LHCN-M2 (cell line): ENCODE measurements at regions not wholly inside any gene's neighbourhood (a gene's known extent, or its start where the extent isn't known, plus 50 kb on each side); places are given as distances from the start of the nearest gene placed in this dataset.
"Not testable (repeated sequence)": the region's sequence is repeated elsewhere in the genome, so short reads cannot be mapped to it uniquely, and the experiment has no call there.

Source experiments
- DNase-seq: peaks from one replicate; pipeline ENCODE4 v3.0.0-alpha.2; 2012; ENCODE audit warnings: low read depth

DNA sequence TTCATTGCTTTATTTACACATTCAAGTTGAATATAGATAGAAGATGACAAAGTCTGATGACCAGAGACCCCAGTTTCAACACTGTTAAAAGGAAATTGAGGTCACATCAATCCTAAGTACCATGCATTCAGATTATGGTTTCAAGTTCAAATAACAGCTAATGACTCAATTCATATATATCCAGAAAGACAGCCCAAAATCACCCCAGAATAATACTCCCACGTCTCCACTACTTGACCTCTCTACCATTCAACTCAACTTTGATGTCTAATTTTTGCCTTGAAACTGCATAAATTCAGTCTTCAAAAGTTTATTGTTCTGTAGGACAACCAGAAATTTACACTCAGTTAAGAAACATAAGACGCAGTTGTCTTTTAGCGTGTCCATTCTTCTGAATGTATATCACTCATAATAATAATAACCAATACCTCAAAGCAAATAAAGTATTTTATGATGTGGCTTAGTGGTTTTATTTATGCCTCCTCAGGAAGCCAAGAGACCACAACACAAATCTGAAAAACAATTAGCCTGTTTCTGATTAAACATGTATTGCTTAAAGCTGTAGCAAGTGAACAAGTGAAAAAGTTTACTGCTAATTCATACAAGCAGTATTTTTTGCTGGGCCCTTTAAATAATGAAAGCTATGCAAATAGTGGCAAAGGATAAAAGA lies 569.0 kb downstream of the LTN1 start:
- DNase-seq, result no peak

DNA sequence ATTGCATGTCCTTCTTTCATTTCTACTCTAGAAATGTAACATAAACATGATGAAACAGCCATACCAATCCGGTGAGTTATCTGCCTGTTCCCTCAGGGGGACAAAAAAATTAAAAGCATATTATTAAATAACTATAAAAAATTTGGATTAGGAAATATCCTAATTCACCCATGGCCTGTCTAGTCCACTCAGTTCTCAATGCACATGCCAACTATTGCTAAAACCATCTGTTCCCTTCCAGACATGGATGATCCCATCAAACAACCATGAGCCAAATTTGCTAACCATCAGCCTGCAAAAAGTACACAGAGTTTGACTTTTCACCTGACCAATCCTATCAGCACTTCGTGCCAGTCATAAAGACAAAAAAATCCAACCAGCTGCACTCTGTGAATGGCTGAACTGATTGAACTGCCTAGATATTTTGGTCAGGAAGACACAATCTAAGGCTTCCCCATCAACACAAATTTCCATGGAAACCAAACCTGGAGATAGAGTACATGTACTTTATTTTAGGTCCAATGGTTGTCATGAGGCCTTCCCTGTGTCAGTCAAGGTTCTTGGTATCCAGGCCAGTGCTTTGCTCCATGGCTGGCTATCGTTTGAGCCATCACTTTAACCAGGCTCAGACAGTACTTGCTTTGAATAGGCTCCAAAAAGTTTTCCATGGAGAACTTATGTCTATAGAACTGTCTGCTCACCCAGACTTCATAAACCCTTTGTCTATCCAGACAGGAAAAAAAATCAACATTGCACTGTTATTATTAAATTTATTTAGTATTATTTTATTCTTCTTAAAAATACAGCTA lies 570.8 kb downstream of the LTN1 start:
- DNase-seq, result peak; percentile 83

DNA sequence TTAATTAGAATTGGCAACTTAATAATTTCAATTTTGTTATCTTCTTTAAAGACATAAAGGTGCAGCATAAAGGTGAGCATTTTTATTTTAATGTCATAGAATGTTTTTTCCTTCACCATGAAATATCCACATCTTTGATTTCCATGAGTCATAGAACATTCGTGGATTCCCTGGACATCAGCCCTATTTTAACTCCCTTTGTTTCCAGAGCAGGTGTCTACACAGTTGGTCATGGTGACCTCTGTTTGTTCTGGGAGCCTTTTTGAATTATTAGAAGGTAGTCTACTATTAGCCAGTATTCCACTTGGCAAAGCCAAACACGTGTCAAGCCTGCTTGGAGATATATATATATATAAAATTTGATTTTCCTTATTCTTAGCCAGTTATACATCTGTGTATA lies 572.9 kb downstream of the LTN1 start:
- peak; percentile 39 for DNase-seq

DNA sequence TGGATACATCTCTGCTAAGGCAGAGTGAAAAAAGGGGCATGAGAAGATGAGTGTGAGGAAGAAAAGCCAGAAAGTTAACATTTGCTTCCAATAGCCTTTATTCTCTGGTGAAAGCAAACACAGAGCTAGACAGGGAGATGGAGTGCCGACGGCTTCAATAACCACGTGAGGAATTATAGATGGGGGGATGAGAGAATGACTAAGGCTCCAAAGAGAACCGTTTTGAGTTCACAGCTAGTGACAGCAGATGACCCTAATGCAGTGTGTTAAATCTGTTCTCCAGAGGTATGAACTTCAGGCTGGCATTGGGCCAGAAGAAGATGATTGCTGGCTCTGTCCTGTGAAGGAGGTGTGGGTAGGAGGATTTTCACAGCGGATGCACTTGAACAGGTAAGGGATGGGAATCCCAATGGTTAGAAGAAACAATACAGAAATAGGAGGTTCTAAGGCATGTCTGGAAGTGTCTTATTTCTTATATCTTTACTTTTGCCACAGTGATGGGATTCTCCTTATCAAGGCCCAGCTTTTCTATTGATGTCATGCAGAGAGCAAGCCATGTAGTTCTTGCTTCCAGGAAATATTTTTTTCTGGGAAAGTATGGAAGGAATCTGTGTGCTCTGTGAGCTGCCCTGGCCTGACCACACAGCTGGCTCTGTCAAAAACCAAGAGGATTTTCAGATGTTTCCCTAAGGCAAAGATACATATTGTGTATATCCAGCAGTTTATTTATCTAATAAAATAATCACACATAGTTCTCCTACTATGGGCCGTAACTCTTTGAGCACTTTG lies 573.8 kb downstream of the LTN1 start:
- peak; percentile 28 for DNase-seq

DNA sequence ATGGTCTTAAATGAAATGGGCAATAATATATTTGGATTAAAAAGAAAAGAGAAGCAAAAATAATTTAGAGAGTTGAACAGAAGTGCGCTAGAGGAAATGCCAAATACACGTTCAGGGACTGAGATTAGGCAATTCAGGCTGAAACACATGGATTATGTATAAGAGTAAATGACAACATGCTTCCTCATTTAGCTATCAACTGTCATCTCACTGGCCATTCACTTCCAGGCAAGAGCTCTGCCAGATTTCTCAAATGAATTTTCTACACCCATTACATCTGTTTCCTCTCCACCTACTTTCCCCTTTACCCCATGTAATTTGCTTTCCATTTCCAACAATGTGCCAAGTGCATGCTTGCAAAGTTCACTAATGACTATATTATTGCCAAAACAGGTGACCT lies 582.4 kb downstream of the LTN1 start:
- no peak for DNase-seq

DNA sequence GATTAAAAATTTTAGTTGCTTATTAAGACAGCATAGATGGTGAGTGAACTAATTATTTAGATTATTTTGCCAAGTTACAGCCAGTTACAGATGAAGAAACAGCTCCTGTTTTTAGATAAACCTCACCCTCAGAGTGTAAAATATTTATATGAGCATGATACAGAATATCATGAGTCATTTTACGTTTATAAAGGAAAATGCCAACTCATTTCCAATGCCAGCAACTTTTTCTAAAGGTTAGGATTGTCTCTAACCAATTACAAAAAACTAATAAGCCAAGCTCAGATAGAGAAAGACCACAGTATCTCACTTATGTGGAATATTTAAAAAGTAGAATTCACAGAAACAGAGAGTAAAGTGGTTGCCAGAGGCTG lies 590.1 kb downstream of the LTN1 start:
- no peak for DNase-seq

DNA sequence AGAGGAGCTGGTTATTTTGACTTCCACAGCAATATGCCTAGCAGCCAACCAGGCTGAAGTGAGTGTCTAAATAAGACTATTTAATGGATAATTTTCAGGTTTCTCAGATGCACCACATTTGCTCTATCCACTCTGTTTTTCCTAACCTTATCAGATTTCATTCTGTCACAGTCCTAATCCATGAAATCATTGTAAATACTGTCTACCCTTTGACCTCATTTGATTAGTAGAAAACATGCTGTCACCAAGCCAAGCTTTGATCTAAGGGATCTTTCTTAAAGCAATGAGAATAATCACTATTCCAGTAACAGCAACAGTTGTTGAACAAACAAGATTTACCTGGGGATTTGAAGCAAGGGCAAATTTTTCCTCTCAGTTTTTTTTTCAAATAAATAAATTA lies 595.6 kb downstream of the LTN1 start:
- DNase-seq, result no peak

DNA sequence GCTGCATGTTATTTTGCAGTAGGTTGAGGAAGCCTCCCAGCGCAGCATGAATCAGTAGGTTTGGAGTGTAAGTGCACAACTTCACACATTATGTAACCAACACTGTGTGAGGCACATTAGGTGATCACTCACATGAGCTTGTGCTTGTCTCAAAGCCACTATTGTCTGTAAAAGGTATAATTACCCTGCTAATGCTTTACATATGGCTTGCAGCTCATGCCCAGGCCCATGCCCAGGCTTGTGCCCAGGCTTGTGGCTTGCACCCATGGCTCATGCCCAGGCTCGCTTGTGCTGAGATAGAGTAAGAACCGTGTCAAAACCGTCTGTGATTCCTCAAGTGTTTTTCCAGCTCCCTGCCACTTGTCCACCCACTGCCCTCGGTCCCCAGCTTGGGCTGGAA lies 596.3 kb downstream of the LTN1 start:
- no peak for DNase-seq

DNA sequence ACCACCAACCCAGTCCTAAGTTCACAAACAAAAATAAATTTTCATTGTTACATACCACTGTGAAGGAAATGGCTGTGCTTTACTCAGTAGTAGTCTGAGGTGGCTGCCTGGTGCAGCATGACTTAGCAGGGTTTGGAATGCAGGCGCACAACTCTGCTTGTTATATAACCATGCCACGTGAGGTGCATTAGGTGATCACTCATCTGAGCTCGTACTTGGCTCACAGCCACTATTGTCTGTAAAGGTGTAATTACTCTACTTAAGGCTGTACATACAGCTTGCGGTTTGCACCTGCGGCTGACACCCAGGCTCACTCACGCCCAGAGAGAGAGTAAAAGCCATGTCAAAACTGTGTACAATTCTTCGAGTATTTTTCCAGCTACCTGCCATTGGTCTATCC lies 599.4 kb downstream of the LTN1 start:
- DNase-seq, result no peak

DNA sequence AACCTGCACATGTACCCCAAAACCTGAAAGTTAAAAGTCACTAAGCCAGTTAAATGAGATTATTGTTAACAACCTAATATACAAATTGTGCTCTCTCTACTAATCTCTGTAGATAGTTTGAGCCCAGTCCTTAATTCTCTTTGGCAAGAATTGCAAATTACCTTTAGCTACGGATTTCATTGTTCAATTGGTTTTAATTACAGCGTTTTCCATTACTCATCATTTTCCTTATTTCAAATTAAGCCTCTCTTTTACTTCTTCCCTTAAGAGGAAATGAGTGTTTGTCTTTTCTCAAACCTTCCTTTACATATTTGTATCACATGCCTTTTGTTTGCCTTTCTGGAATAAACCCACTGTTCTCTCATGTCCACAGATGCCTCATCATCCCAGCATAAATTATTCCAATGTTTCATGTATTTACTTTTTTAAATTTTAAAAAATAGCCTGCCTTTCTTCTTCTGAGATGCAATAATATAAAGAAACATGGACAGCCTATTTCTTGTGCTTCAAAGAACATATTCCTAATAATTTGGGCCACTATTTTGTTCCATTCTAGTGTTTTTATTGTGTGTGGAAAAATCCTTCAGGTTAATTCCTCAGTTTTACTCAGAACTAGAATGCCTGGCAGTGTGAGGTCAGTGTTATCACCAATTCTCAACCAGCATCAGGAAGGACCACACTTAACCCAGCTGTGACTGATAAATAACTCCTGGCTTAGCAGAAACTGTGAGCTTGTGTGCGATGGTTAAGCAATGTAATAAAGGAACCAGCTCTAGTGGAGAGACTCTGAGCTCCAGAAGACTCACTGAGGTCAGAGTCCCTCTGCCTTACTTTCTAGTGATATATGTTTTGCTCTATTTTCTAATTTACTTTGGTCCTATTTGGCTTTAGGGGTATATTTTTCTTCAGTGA lies 600.5 kb downstream of the LTN1 start:
- no peak for DNase-seq

DNA sequence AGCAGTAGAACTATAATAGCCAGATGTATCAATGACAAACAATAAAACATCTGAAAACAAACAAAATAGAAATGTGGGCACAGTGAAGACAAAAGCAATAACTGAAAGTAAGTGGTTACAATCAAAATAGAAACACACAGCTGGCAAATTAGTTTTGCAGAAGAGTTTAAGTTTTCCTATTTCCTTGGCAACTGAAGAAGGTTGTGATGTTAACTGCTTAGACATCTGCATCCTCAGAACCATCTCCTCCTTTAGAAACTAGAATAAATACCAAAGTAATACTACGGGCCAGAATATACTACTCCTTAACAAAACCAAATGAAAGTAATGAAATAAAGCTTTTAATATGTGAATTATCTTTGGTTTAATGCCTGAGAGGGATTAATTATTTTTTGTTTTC lies 605.5 kb downstream of the LTN1 start:
- DNase-seq, result no peak

DNA sequence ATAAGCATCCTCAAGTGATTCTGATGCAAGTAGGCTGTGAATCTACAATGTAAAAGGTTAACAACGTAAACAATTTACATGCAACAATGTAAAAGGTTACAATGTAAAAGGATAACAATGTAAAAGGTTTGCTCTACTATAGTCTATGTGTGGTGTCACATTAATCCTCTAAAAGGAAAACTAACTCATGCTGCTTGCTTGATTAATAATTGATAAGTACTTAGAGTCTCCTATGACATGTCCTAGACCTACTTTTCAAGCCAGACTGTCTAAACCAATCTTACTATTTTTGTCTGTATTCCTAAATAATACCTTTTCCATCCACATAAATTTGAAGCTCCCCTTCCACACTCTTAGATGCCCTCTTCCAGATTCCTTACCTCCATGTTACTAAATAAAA lies 606.8 kb downstream of the LTN1 start:
- no peak for DNase-seq

DNA sequence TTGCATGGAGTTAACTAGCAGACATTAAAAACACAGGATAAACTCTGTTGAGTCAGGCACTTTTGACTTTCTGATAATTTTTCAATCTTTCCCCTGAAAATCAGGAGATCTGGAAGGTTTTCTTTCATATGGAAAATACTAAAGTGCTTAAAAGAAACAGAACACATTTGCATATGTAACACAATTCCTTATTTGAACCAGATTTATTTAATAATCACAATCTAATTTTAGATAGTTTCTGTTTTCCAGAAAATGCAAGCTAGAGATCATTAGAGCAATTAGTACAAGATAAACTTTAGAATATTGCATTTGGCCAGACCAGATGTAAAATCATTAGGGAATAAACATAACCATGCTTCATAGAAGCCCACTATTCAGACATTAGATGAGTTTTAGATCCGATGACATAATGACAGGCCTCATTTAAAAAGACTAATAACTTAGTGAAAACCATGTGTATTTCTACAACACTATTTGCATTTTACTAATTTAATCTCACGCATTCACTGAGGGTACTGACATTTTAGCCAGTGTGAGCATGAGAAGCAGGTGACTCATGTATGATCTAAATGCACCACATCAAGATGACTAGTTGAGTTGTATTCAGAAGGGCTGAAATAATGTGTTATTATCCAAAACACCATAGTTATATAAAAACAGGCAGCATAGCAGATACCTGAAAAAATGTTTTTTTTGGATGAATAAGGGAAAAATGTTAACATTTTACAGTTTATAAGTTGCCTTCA lies 611.5 kb downstream of the LTN1 start:
- DNase-seq, result not testable (repeated sequence)

DNA sequence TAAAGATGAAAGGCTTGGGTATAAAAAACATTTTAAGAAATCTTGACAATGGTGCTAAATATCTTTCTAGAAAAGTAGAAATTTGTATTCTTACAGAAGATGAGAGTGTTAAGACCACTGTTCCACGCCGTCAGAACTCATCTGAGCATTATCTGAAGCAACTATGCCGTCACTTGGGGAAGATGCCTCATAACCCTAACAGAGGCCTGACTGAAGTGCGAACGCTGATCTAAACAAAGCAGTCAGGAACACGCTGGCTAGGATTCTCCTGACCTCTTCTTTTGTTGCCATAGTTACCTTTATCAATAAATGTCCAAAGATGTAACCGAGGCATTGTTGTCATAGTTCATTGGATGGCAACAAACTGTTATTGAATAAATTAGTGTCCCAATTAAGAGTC lies 612.4 kb downstream of the LTN1 start:
- DNase-seq, result no peak

DNA sequence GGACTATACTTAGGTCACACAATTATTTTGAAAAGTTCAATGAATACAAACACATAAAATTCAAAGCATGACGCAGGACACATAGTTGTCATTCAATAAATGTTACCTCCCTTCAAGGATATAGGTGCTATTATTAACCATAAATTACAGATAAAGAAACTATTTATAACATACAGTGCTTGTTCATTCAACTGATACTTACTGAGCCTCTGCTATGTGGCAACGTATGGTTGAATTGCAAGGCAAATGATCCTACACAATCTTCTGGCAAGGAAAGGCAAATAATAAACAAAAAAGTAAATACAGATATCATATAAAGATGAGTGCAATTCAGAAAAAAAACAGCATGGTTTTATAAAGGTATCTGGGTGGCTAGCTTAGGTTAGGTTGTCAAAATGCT lies 614.7 kb downstream of the LTN1 start:
- DNase-seq, result no peak

DNA sequence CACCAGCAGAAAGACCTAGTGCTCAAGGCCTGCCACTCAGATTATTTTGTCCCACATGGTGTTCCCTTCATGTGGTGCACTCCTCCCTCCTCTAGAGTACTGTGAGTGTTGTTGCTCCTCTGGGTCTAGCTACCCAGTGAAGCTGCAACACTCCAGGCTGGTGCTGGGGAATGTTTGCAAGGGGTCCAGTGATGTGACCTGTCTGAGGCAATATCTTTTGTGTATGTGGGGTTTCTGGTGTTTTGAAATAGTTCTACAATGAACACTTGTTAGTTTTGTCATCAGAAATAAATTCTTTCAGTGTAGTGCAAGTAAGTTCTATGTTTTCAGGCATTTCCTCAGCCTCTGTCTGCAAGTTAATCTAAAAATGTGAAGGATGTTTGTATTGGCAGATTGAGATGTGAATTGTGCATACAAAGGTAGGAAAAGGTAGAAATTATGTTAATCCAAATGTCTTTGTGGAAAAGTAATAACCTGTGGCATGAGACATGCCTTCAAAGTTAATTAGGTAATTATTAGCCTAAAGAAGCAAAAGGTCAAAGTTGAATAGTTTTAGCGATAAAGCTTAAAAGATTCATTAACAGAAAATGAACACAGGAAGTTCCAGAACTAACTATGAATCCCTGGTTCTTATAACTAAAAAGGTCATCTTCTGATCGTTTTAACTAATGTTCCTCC lies 616.8 kb downstream of the LTN1 start:
- no peak for DNase-seq

DNA sequence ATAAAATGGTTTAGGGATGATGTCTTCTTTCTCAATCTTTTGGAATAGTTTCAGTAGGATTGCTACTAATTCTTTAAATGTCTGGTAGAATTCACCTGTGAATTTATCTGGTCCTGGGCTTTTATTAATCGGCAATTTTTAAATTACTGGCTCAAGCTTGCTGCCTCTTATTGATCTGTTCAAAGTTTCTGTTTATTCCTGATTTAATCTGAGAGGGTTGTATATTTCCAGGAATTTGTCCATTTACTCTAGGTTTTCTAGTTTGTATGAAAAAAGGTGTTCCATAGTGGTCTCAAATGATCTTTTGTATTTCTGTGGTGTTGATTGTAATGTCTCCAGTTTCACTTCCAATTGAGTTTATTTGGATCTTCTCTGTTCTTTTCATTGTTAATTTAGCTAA lies 617.8 kb downstream of the LTN1 start:
- DNase-seq, result no peak

DNA sequence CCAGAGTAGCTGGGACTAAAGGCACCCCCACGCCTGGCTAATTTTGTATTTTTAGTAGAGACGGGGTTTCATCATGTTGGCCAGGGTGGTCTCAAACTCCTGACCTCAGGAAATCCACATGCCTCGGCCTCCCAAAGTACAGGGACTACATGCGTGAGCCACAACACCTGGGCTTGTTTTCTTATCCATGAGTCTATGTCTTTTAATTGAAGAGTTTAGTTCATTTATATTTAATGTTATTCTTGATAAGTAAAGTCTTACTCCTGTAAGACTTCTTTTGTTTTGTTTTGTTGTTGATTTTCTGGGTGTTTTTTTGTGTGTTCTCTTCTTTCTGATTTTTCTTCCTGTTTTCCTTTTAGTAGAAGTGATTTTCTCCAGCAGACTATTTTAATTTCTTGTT lies 621.0 kb downstream of the LTN1 start:
- no peak for DNase-seq

DNA sequence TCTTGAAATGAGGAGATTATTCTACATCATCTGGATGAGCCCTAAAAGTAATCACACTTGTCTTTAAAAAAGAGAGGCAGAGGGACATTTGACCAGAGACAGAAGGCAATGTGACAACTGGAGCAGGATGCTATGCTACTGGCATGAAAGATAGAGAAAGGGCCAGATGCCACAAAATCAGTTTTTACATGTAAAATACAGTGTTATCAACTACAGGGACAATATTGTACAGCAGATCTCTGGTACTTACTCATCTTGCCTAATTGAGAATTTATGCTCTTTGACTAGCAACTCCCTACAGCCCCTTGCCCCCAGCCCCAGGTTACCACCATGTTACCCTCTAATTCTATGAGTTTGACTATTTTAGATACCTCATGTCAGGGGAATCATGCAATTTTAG lies 633.4 kb downstream of the LTN1 start:
- DNase-seq, result no peak

DNA sequence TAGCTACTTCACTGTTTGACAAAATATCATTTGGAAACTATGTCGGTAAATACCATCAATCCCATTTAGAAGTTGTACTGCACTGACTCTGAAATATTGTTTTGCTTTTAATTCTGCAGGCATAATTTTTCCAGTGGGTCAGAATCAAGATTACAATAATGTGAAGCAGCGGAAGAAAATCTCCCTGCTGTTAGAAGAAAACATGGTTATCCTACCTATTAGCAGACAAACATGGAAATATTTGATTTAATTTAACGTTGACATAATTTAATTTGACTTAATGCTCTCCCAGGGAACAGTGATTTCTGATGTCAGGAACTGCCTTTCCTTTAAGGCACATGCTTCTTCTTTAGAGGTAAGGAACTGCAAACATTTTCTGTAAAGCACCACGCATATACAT lies 634.0 kb downstream of the LTN1 start:
- DNase-seq, result no peak
